HepG2 (cell line): ENCODE measurements at regions not wholly inside any gene's neighbourhood (a gene's known extent, or its start where the extent isn't known, plus 50 kb on each side); places are given as distances from the start of the nearest gene placed in this dataset.
"Not testable (repeated sequence)": the region's sequence is repeated elsewhere in the genome, so short reads cannot be mapped to it uniquely, and the experiment has no call there.

Source experiments
- ATAC-seq: fragments of 200-7000 bp; cut with Tn5 transposase; 3 replicates; pipeline ENCODE4 v1.9.1; 2020; ENCODE audit warnings: mild to moderate bottlenecking, moderate library complexity
- BruUV-seq: library from RNA; stranded (reverse); fragments of 400-500 nt; replicated peaks from 2 replicates; lab custom pipeline; 2021; lab: Mats Ljungman, UMichigan
- CTCF ChIA-PET: fragments of 300-600 bp; formaldehyde crosslinking; extraction: SDS; loops from one replicate; lab custom pipeline; 2021; ENCODE audit warnings: low total read pairs, inconsistent platforms, low intra/inter-chr PET ratio; lab: Yijun Ruan, JAX
- POLR2A ChIA-PET: fragments of 350-600 bp; sonication (Branson Sonifier 250); formaldehyde crosslinking; loops from one replicate; lab custom pipeline; 2020; ENCODE audit warnings: antibody characterized with exemption, inconsistent platforms; lab: Yijun Ruan, JAX
- DNase-seq: peaks from one replicate; pipeline ENCODE4 v3.0.0-alpha.2; 2015; ENCODE audit warnings: low spot score
- FAIRE-seq: peaks from 3 replicates; lab custom pipeline; 2011; peaks lifted over from hg19 to GRCh38; lab: Jason Lieb, UNC
- H2AFZ ChIP-seq: one replicate; pipeline ENCODE4 v1.6.1; 2011; ENCODE audit warnings: low read length, inconsistent platforms
- H3K27ac ChIP-seq: fragments of 300-600 bp; 3 replicates; pipeline ENCODE4 v1.8.0; 2011; ENCODE audit warnings: mixed run types, mild to moderate bottlenecking, mixed read lengths, low read length, inconsistent platforms; ENCODE audit not compliant: insufficient read depth; ENCODE audit errors: extremely low read length
- H3K27me3 ChIP-seq, 2 experiments: fragments of 200-600 bp in 1 of 2; 2 replicates in 1 of 2; 3 replicates in 1 of 2; pipeline versions ENCODE4 v1.6.0 to v1.8.0; 2011; ENCODE audit warnings: low read length in 2 of 2, mild to moderate bottlenecking in 2 of 2, moderate library complexity in 2 of 2, inconsistent platforms in 1 of 2; ENCODE audit not compliant: insufficient read depth in 2 of 2, control insufficient read depth in 1 of 2
- H3K36me3 ChIP-seq, 2 experiments: fragments of 200-600 bp in 1 of 2; replicated peaks in 1 of 2; 2 replicates in 1 of 2; 3 replicates in 1 of 2; pipeline versions ENCODE4 v1.5.1 to v1.8.0; 2011; ENCODE audit warnings: low read length in 2 of 2, inconsistent platforms in 1 of 2; ENCODE audit not compliant: insufficient read depth in 2 of 2, control insufficient read depth in 1 of 2
- H3K4me1 ChIP-seq: 2 replicates; pipeline ENCODE4 v1.5.1; 2012; ENCODE audit warnings: low read length, inconsistent platforms; ENCODE audit not compliant: insufficient read depth
- H3K4me2 ChIP-seq: 2 replicates; pipeline ENCODE4 v1.6.0; 2011; ENCODE audit warnings: low read depth, low read length, inconsistent platforms
- H3K4me3 ChIP-seq, 3 experiments: fragments of 200-600 bp in 1 of 3; sonication (generic), shearing (Covaris generic) in 1 of 3; replicated peaks in 1 of 3; 2 replicates each; pipeline ENCODE4 v1.5.1; 2011 to 2016; ENCODE audit warnings: low read length in 3 of 3, inconsistent platforms in 2 of 3, low read depth in 2 of 3, mild to moderate bottlenecking in 2 of 3, control low read depth in 1 of 3, mixed read lengths in 1 of 3; ENCODE audit not compliant: insufficient read depth in 1 of 3
- H3K79me2 ChIP-seq: one replicate; pipeline ENCODE4 v1.6.1; 2011; ENCODE audit warnings: low read length, inconsistent platforms; ENCODE audit not compliant: insufficient read depth
- H3K9ac ChIP-seq: 2 replicates; pipeline ENCODE4 v1.6.0; 2011; ENCODE audit warnings: mild to moderate bottlenecking, low read depth, low read length, inconsistent platforms; ENCODE audit not compliant: insufficient read depth
- H3K9me3 ChIP-seq: 2 replicates; pipeline ENCODE4 v1.5.1; 2012; ENCODE audit warnings: mild to moderate bottlenecking, low read length
- H4K20me1 ChIP-seq: 2 replicates; pipeline ENCODE4 v1.6.0; 2011; ENCODE audit warnings: inconsistent platforms, mild to moderate bottlenecking, low read length, moderate library complexity; ENCODE audit not compliant: insufficient read depth
- EED ChIP-seq: sonication (generic); formaldehyde crosslinking; IDR thresholded peaks from 2 replicates; pipeline ENCODE4 v1.5.0; 2020; ENCODE audit warnings: mild to moderate bottlenecking, missing genetic modification reagents
- GATAD2A ChIP-seq: IDR thresholded peaks from 2 replicates; pipeline ENCODE4 v1.6.1; 2016
- MXI1 ChIP-seq: IDR thresholded peaks from 3 replicates; pipeline ENCODE4 v1.6.1; 2012; ENCODE audit warnings: low read depth, low read length, inconsistent platforms, borderline replicate concordance
- ZNF253 ChIP-seq: sonication (generic); formaldehyde crosslinking; IDR thresholded peaks from 2 replicates; pipeline ENCODE4 v1.8.0; 2022; ENCODE audit warnings: mild to moderate bottlenecking, missing genetic modification reagents, borderline replicate concordance
- ZNF572 ChIP-seq: sonication (generic); formaldehyde crosslinking; IDR thresholded peaks from 2 replicates; pipeline ENCODE4 v1.5.1; 2020; ENCODE audit warnings: mild to moderate bottlenecking, missing genetic modification reagents
- WGBS: methylation state at CpG from one replicate; pipeline ENCODE4 v1.1.6; 2017; ENCODE audit warnings: low lambda C conversion rate; 5-methylcytosine and 5-hydroxymethylcytosine counted together
- in situ Hi-C: cut with HindIII; loops from 2 replicates; pipeline ENCODE4 v1.10.0; 2017; ENCODE audit warnings: low pct_unique_long_range_greater_than_20kb; ENCODE audit not compliant: extremely low pct_ligation_motif_present
- intact Hi-C: fragments of 100-400 bp; cut with micrococcal nuclease; formaldehyde crosslinking; loops from one replicate; pipeline ENCODE4 v1.10.0; 2022; ENCODE audit not compliant: unreplicated experiment
- TF ChIP-seq, protein P1 (sequence below): sonication (generic); formaldehyde crosslinking; IDR thresholded peaks from 2 replicates; pipeline ENCODE4 v1.5.1; 2020; ENCODE audit warnings: missing genetic modification reagents, mild to moderate bottlenecking, borderline replicate concordance

DNA sequence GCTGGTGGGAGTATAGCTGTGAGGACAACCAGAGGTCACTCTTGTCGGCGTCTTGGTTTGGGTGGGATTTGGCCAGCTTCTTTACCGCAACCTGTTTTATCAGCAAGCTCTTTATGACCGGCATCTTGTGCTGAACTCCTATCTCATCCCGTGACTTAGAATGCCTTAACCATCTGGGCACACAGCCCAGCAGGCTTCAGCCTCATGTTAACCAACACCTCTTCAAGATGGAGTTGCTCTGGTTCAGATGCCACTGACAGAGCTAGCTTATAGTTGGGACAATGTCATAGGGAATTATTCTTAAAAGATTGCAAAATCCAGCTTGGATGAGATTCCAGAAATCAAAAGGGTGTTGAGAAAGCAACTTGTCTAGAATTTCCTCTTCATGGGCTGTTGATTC is 377.1 kb upstream of the AMELY start:
- Histone ChIP-seq H3K9me3 (no peaks in the 10 kb centered on the region), H3K9ac (no peak overlapping the region), H2AFZ (no peak overlapping the region), H3K4me2 (no peak overlapping the region), H4K20me1 (no peaks in the 10 kb centered on the region), H3K36me3 (no peaks in the 10 kb centered on the region; a peak in 1 of 5 replicates), H3K27ac (no peak overlapping the region), H3K4me3 (no peak overlapping the region)
- in situ Hi-C loops = no loop called here
- WGBS = 100% methylated on average over 3 of the region's 5 CpGs
- FAIRE-seq (no peak), DNase-seq (no peak), ATAC-seq (no peak)
- intact Hi-C loops = no loop called here
- ChIA-PET POLR2A (no interaction called here), CTCF (no interaction called here)
- no TSS peak for BruUV-seq
- TF ChIP-seq ZNF572 (CRISPR knock-in tag) (no peak), GATAD2A (CRISPR knock-in tag) (no peak), MXI1 (no peak), ZNF253 (no peak), EED (CRISPR knock-in tag) (no peak)
- TF ChIP-seq, protein P1, sequence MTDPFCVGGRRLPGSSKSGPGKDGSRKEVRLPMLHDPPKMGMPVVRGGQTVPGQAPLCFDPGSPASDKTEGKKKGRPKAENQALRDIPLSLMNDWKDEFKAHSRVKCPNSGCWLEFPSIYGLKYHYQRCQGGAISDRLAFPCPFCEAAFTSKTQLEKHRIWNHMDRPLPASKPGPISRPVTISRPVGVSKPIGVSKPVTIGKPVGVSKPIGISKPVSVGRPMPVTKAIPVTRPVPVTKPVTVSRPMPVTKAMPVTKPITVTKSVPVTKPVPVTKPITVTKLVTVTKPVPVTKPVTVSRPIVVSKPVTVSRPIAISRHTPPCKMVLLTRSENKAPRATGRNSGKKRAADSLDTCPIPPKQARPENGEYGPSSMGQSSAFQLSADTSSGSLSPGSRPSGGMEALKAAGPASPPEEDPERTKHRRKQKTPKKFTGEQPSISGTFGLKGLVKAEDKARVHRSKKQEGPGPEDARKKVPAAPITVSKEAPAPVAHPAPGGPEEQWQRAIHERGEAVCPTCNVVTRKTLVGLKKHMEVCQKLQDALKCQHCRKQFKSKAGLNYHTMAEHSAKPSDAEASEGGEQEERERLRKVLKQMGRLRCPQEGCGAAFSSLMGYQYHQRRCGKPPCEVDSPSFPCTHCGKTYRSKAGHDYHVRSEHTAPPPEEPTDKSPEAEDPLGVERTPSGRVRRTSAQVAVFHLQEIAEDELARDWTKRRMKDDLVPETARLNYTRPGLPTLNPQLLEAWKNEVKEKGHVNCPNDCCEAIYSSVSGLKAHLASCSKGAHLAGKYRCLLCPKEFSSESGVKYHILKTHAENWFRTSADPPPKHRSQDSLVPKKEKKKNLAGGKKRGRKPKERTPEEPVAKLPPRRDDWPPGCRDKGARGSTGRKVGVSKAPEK (CRISPR knock-in tag) = no peak
- TF ChIP-seq, all 625 proteins: peak for 0
- Histone ChIP-seq H3K27me3 (no peaks in the 10 kb centered on the region), H3K79me2 (peaks cover 14% of the 10 kb centered on the region), H3K4me1 (peaks cover 8% of the 10 kb centered on the region)

DNA sequence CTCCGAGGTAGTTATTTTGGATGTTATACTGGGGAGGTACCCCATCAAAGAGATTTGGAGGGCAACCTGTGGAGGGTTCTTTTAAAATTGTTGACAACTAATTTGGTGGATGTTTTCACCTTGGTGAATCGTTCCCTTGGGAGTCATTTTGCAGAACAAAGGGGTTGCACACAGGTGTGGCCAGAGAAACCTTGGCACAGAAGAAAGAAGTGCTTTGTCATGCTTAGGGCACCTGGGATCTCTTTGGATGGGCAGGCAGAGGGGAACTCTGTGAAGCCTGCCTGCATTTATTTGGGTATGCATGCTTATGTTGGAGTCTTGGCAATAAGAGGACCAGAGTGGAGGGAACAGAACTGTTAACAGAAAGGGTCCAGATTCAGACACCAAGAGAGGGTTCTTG is 376.4 kb upstream of the AMELY start:
- POLR2A ChIA-PET = not testable (repeated sequence)

More for the DNA sequence above, 376.4 kb upstream of the AMELY start:
- WGBS = 100% methylated on average over 2 of the region's 2 CpGs
- H4K20me1 ChIP-seq, CTCF ChIA-PET, in situ Hi-C loops, DNase-seq, H3K27ac ChIP-seq, H3K4me2 ChIP-seq, BruUV-seq, H3K9me3 ChIP-seq, H3K9ac ChIP-seq, H3K4me3 ChIP-seq, intact Hi-C loops, H2AFZ ChIP-seq, H3K27me3 ChIP-seq, H3K4me1 ChIP-seq, FAIRE-seq, ATAC-seq, H3K36me3 ChIP-seq: not testable (repeated sequence)
- H3K79me2 ChIP-seq = peaks cover 17% of the 10 kb centered on the region
